A549 (cell line): ENCODE measurements at regions not wholly inside any gene's neighbourhood (a gene's known extent, or its start where the extent isn't known, plus 50 kb on each side); places are given as distances from the start of the nearest gene placed in this dataset.
A peak's percentile ranks its signal among the peaks of the same experiment; 100 is the strongest.

Experiments used
- ATAC-seq, 2 experiments: fragments of 200-7000 bp in 1 of 2; fragments of >200 bp in 1 of 2; cut with Nextera tagmentation in 1 of 2; cut with Tn5 transposase in 1 of 2; 3 replicates each; pipeline versions ENCODE4 v1.8.0 to v1.9.1; 2018 to 2020; ENCODE audit warnings: mild to moderate bottlenecking in 1 of 2, moderate library complexity in 1 of 2
- CTCF ChIA-PET: fragments of 300-600 bp; sonication (Branson Sonifier 250); formaldehyde crosslinking; extraction: SDS; loops from one replicate; lab custom pipeline; 2021; ENCODE audit warnings: antibody characterized with exemption, inconsistent platforms; lab: Yijun Ruan, JAX
- POLR2A ChIA-PET: fragments of 350-600 bp; formaldehyde crosslinking; extraction: SDS; loops from one replicate; lab custom pipeline; 2021; ENCODE audit warnings: antibody characterized with exemption, inconsistent platforms; lab: Yijun Ruan, JAX
- DNase-seq, 2 experiments: peaks; one replicate each; pipeline versions ENCODE4 v3.0.0 to v3.0.0-alpha.2; 2011 to 2016; ENCODE audit warnings: low read depth in 1 of 2, low spot score in 1 of 2
- FAIRE-seq: peaks from 2 replicates; lab custom pipeline; 2011; peaks lifted over from hg19 to GRCh38; lab: Jason Lieb, UNC
- H3K27ac ChIP-seq, 2 experiments: fragments of >200 bp; sonication (Bioruptor Twin); formaldehyde crosslinking; 3 replicates each; pipeline ENCODE4 v1.5.1; 2016 to 2017
- H3K4me1 ChIP-seq: fragments of >200 bp; sonication (Bioruptor Twin); formaldehyde crosslinking; 3 replicates; pipeline ENCODE4 v1.6.1; 2016
- H3K4me2 ChIP-seq: fragments of >200 bp; sonication (Bioruptor Twin); formaldehyde crosslinking; 3 replicates; pipeline ENCODE4 v1.6.1; 2016
- H3K4me3 ChIP-seq: fragments of >200 bp; sonication (Bioruptor Twin); formaldehyde crosslinking; 3 replicates; pipeline ENCODE4 v1.5.1; 2016
- H3K9me3 ChIP-seq: fragments of >200 bp; sonication (Bioruptor Twin); formaldehyde crosslinking; 3 replicates; pipeline ENCODE4 v1.6.1; 2016
- BCL3 ChIP-seq: fragments of >200 bp; sonication (Bioruptor Twin); formaldehyde crosslinking; IDR thresholded peaks from 3 replicates; pipeline ENCODE4 v1.6.1; 2016
- CBX2 ChIP-seq: fragments of 200-600 bp; sonication (generic); IDR thresholded peaks from 2 replicates; pipeline ENCODE4 v1.6.1; 2016; ENCODE audit warnings: low read depth, mild to moderate bottlenecking, borderline replicate concordance
- CTCF ChIP-seq: fragments of >200 bp; sonication (Bioruptor Twin); formaldehyde crosslinking; IDR thresholded peaks from 3 replicates; pipeline ENCODE4 v1.5.1; 2016
- E2F6 ChIP-seq: IDR thresholded peaks from 2 replicates; pipeline ENCODE4 v1.6.1; 2012; ENCODE audit warnings: low read depth, borderline replicate concordance
- FOSL2 ChIP-seq, 2 experiments: fragments of 450-650 bp in 1 of 2; fragments of >200 bp in 1 of 2; sonication (Bioruptor Twin) in 1 of 2; formaldehyde crosslinking; IDR thresholded peaks; 2 replicates each; pipeline versions ENCODE4 v1.5.0 to v1.6.1; 2016 to 2020; ENCODE audit warnings: mild to moderate bottlenecking in 1 of 2, moderate library complexity in 1 of 2
- GATA3 ChIP-seq: IDR thresholded peaks from 2 replicates; pipeline ENCODE4 v1.6.1; 2012; ENCODE audit warnings: borderline replicate concordance
- HES2 ChIP-seq: fragments of >200 bp; sonication (Bioruptor Twin); formaldehyde crosslinking; IDR thresholded peaks from 2 replicates; pipeline ENCODE4 v1.6.1; 2016
- HOXB5 ChIP-seq: fragments of 250-450 bp; sonication (Bioruptor Pico); IDR thresholded peaks from 2 replicates; pipeline ENCODE4 v1.5.0; 2020; ENCODE audit warnings: mild to moderate bottlenecking, moderate library complexity
- JUN ChIP-seq, 2 experiments: fragments of >200 bp; sonication (Bioruptor Twin); formaldehyde crosslinking; IDR thresholded peaks; 2 replicates in 1 of 2; 3 replicates in 1 of 2; pipeline ENCODE4 v1.6.1; 2016 to 2017
- JUNB ChIP-seq: fragments of >200 bp; sonication (Bioruptor Twin); formaldehyde crosslinking; IDR thresholded peaks from 2 replicates; pipeline ENCODE4 v1.6.1; 2016
- KDM1A ChIP-seq: fragments of 200-600 bp; sonication (generic); IDR thresholded peaks from 2 replicates; pipeline ENCODE4 v1.6.1; 2016; ENCODE audit warnings: low read depth, mild to moderate bottlenecking
- KDM5A ChIP-seq: fragments of 200-600 bp; sonication (generic); IDR thresholded peaks from 2 replicates; pipeline ENCODE4 v1.6.1; 2016; ENCODE audit warnings: antibody characterized with exemption, mild to moderate bottlenecking
- MAX ChIP-seq: IDR thresholded peaks from 2 replicates; pipeline ENCODE4 v1.6.1; 2012
- NFE2L2 ChIP-seq: fragments of 150-350 bp; conservative IDR thresholded peaks from 2 replicates; pipeline ENCODE4 v1.6.1; 2014; ENCODE audit warnings: low read length
- NR3C1 ChIP-seq: fragments of >200 bp; sonication (Bioruptor Twin); formaldehyde crosslinking; IDR thresholded peaks from 3 replicates; pipeline ENCODE4 v1.6.1; 2017
- POLR2A ChIP-seq: IDR thresholded peaks from 2 replicates; pipeline ENCODE4 v1.6.1; 2012; ENCODE audit warnings: mild to moderate bottlenecking, low read length
- POLR2AphosphoS2 ChIP-seq: conservative IDR thresholded peaks from 2 replicates; pipeline ENCODE4 v1.6.1; 2012; ENCODE audit warnings: low read length, improper control_type of control experiment, inconsistent platforms
- RARB ChIP-seq: fragments of 250-450 bp; sonication (Bioruptor Pico); IDR thresholded peaks from 2 replicates; pipeline ENCODE4 v1.8.0; 2021; ENCODE audit warnings: mild to moderate bottlenecking, moderate library complexity
- RCOR1 ChIP-seq: fragments of 150-350 bp; IDR thresholded peaks from 2 replicates; pipeline ENCODE4 v1.6.1; 2014; ENCODE audit warnings: antibody characterized with exemption, low read length, low read depth
- REST ChIP-seq: fragments of 200-600 bp; sonication (generic); IDR thresholded peaks from 2 replicates; pipeline ENCODE4 v1.6.1; 2016; ENCODE audit warnings: antibody characterized with exemption, mild to moderate bottlenecking, moderate library complexity
- SMC3 ChIP-seq: fragments of >200 bp; sonication (Bioruptor Twin); formaldehyde crosslinking; IDR thresholded peaks from 3 replicates; pipeline ENCODE4 v1.6.1; 2018; ENCODE audit warnings: inconsistent platforms
- TP53 ChIP-seq: fragments of 250-450 bp; sonication (Bioruptor Pico); IDR thresholded peaks from 2 replicates; pipeline ENCODE4 v1.5.0; 2021; ENCODE audit warnings: mild to moderate bottlenecking, moderate library complexity
- USF2 ChIP-seq: fragments of 450-650 bp; IDR thresholded peaks from 2 replicates; pipeline ENCODE4 v1.6.1; 2014; ENCODE audit warnings: antibody characterized with exemption
- ZFP36 ChIP-seq: fragments of 450-650 bp; IDR thresholded peaks from 2 replicates; pipeline ENCODE4 v1.6.1; 2014; ENCODE audit warnings: borderline replicate concordance; ENCODE audit not compliant: partially characterized antibody
- ZSCAN20 ChIP-seq: fragments of 250-450 bp; sonication (Bioruptor Pico); IDR thresholded peaks from 2 replicates; pipeline ENCODE4 v1.8.0; 2022; ENCODE audit warnings: mild to moderate bottlenecking, moderate library complexity
- WGBS: methylation state at CpG from one replicate; pipeline ENCODE4 v1.1.6; 2017; ENCODE audit errors: missing lambda C conversion rate; 5-methylcytosine and 5-hydroxymethylcytosine counted together

GRCh38 chr2:56444339-56444738, 260.5 kb downstream of the CCDC85A start:
- H3K9me3 ChIP-seq: no peaks in the 10 kb centered on the region
- TF ChIP-seq TP53 (CRISPR knock-in tag) (no peak), JUN (IDR thresholded peaks at IDR 0.05) (no peak), KDM1A (no peak)
- H3K4me3 ChIP-seq: no peak overlapping the region
- H3K4me1 ChIP-seq: peaks cover 25% of the 10 kb centered on the region
- ChIA-PET POLR2A (no interaction called here), CTCF (no interaction called here)
- peak in 1 of 2 experiments; percentile 18 for DNase-seq
- ATAC-seq: no peak
- FAIRE-seq: no peak
- peak overlapping the region; percentile 2; the same call in 2 of the 3 replicates for H3K4me2 ChIP-seq
- 49% methylated on average over 4 of the region's 4 CpGs for WGBS
- peak overlapping the region; percentile 45 to 68; a peak in 5 of 6 replicates for H3K27ac ChIP-seq

GRCh38 chr2:56448403-56449001, 264.7 kb downstream of the CCDC85A start:
- POLR2A ChIA-PET: interaction anchor here (1.5 kb wide), 1 partner anchor 294 kb away, joined by 6 read pairs; no protein-coding TSS in a partner anchor
- FAIRE-seq (no peak), DNase-seq (peak; percentile 5 to 16), ATAC-seq (peak; percentile 72 to 77)
- Histone ChIP-seq H3K9me3 (peaks cover 9% of the 10 kb centered on the region; the same call in 2 of the 3 replicates), H3K27ac (peak overlapping the region; percentile 82 to 92), H3K4me3 (no peak overlapping the region), H3K4me1 (peaks cover 41% of the 10 kb centered on the region), H3K4me2 (peak overlapping the region; percentile 79)
- CTCF ChIA-PET: interaction anchor here (1.0 to 2.7 kb wide), 2 partner anchors 27 to 265 kb away, joined by 4 to 10 read pairs; partner anchors contain the start of gene CCDC85A
- WGBS: 13% methylated on average over 5 of the region's 5 CpGs
- TF ChIP-seq ZSCAN20 (no peak), POLR2AphosphoS2 (no peak), ZFP36 (peak; percentile 67), CTCF (no peak), JUNB (no peak), HOXB5 (CRISPR knock-in tag) (no peak)

- FAIRE-seq (peak; percentile 98), DNase-seq (peak; percentile 51 to 86), ATAC-seq (peak; percentile 90 to 92)
- ChIA-PET POLR2A (interaction anchor here (1.5 kb wide), 1 partner anchor 293 kb away, joined by 6 read pairs; no protein-coding TSS in a partner anchor), CTCF (interaction anchor here (0.9 to 2.7 kb wide), 3 partner anchors 9 to 265 kb away, joined by 3 to 10 read pairs (median 4); partner anchors contain the start of gene CCDC85A)
- peaks cover 39% of the 10 kb centered on the region for H3K4me1 ChIP-seq
- peak overlapping the region; percentile 79 for H3K4me2 ChIP-seq
- H3K27ac ChIP-seq: peak overlapping the region; percentile 82 to 92
- peaks cover 9% of the 10 kb centered on the region; the same call in 2 of the 3 replicates for H3K9me3 ChIP-seq
- WGBS: 6% methylated on average over 8 of the region's 8 CpGs
- H3K4me3 ChIP-seq: peak overlapping the region; percentile 18; the same call in 2 of the 3 replicates
- TF ChIP-seq BCL3 (0 out of 3 replicates have a peak, but pooled peaks have one; percentile 39), FOSL2 (IDR thresholded peaks at IDR 0.05) (peak; percentile 45), FOSL2 (CRISPR knock-in tag; IDR thresholded peaks at IDR 0.05) (peak; percentile 17; the same call in 1 of the 2 replicates), JUNB (peak; percentile 83), USF2 (no peak), KDM5A (no peak), RARB (CRISPR knock-in tag) (no peak), NFE2L2 (no peak), SMC3 (no peak; the same call in 1 of the 3 replicates), GATA3 (peak; percentile 29; the same call in 1 of the 2 replicates), CBX2 (no peak), HES2 (peak; percentile 94), E2F6 (no peak), REST (no peak), NR3C1 (no peak), MAX (no peak; the same call in 1 of the 2 replicates), RCOR1 (no peak), POLR2A (no peak)
These were observed 265.2 kb downstream of the CCDC85A start for GRCh38 chr2:56449002-56449431.
